Psoas muscle (tissue), 7 donors: ENCODE measurements at regions not wholly inside any gene's neighbourhood (a gene's known extent, or its start where the extent isn't known, plus 50 kb on each side); places are given as distances from the start of the nearest gene placed in this dataset.

ENCODE experiments used
- ATAC-seq, 4 donors: fragments of 200-7000 bp; cut with Tn5 transposase; one replicate each; pipeline ENCODE4 v1.9.1; 2020; ENCODE audit warnings: moderate library complexity in 3 of 4, mild to moderate bottlenecking in 2 of 4
- DNase-seq, 2 donors: peaks; one replicate each; pipeline ENCODE4 v3.0.0-alpha.2; 2020
- H3K27ac ChIP-seq: fragments of 200-600 bp; one replicate; pipeline ENCODE4 v1.8.0; 2022
- H3K27me3 ChIP-seq, 3 donors: fragments of 200-600 bp in 1 of 3; one replicate each; pipeline versions ENCODE4 v1.6.1 to v1.8.0; 2013 to 2022; ENCODE audit warnings: low read length in 2 of 3, mild to moderate bottlenecking in 2 of 3, moderate library complexity in 1 of 3; ENCODE audit not compliant: insufficient read depth in 3 of 3
- H3K36me3 ChIP-seq, 2 donors: fragments of 200-600 bp in 1 of 2; one replicate each; pipeline versions ENCODE4 v1.6.1 to v1.8.0; 2013 to 2022; ENCODE audit warnings: low read depth in 1 of 2, mild to moderate bottlenecking in 1 of 2, moderate library complexity in 1 of 2; ENCODE audit not compliant: insufficient read depth in 1 of 2
- H3K4me1 ChIP-seq: fragments of 200-600 bp; one replicate; pipeline ENCODE4 v1.8.0; 2022
- H3K4me3 ChIP-seq: fragments of 200-600 bp; one replicate; pipeline ENCODE4 v1.8.0; 2022; ENCODE audit warnings: mild to moderate bottlenecking
- H3K9me3 ChIP-seq: fragments of 200-600 bp; one replicate; pipeline ENCODE4 v1.8.0; 2022
- CTCF ChIP-seq: fragments of 200-600 bp; IDR thresholded peaks from one replicate; pipeline ENCODE4 v1.8.0; 2022; ENCODE audit warnings: antibody characterized with exemption
- WGBS, 3 donors: extraction: QIAGEN DNeasy Blood & Tissue Kit; methylation state at CpG; one replicate each; pipeline versions ENCODE4 v1.1.6 to v1.1.7; 2013; 5-methylcytosine and 5-hydroxymethylcytosine counted together
- intact Hi-C, 2 donors: fragments of 100-400 bp; cut with DNase I; formaldehyde crosslinking; loops; one replicate each; pipeline versions ENCODE4 v1.11.0 to v1.14.2; 2022
- donor health status: healthy with polysubstance abuse.
- donor health status: DM: no; HTN: no; CAD: no; lungs with moderate emphysema.
- donor health status: Bipolar disorder and iron deficiency.
- donor health status: healthy.
- donor health status: DM: yes; HTN: yes; CAD: no.
- donor health status: DM: no; HTN: no; CAD: no.
- donor health status: DM: yes; HTN: yes; CAD: no.

- H3K9me3 ChIP-seq = no peaks in the 10 kb centered on the region
- no peak for TF ChIP-seq CTCF
- DNase-seq (no peak), ATAC-seq (no peak)
- intact Hi-C loops = no loop called here
- H3K4me3 ChIP-seq = no peak overlapping the region
- H3K4me1 ChIP-seq = no peaks in the 10 kb centered on the region
- H3K27ac ChIP-seq = no peak overlapping the region
- H3K27me3 ChIP-seq = no peaks in the 10 kb centered on the region
- H3K36me3 ChIP-seq = no peaks in the 10 kb centered on the region
- WGBS, 3 donors = 69 to 78% (median 71%) methylated on average over 4 of the region's 4 CpGs
Observed at GRCh38 chr18:53586923-53587322, 637.5 kb downstream of the MBD2 start.
